ENCODE measurements at regions not wholly inside any gene's neighbourhood (a gene's known extent, or its start where the extent isn't known, plus 50 kb on each side); places are given as distances from the start of the nearest gene placed in this dataset.

DNA sequence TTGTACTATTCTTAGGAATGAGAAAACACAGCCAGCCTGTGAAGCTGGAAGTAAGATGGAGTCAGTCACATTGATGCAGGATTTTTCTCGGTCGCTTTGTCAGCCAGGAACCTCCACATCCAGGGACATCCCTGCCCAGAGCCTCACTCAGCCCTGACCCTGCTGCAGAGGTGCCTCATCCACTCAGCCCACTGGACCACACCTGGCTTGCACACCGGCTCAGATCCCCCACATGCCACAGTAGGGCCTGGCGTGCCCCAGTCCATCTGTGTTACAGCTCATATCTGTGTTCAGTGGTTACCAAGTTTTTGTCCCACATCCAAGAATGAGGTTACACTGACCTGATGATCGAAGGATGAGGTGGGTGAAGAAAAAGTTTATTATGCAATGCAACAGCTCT is 1315.4 kb downstream of the SLITRK1 start:
- H3K4me3 ChIP-seq = no peak overlapping the region
- ATAC-seq (no peak), DNase-seq (ENCODE audit: low read depth in 1 of 2, low spot score in 1 of 2) (no peak), FAIRE-seq (no peak)
- H3K4me2 ChIP-seq = no peak overlapping the region
- no peak overlapping the region for H3K27ac ChIP-seq
- no peaks in the 10 kb centered on the region for H3K9me3 ChIP-seq
- ChIA-PET CTCF (no interaction called here), POLR2A (no interaction called here)
- TF ChIP-seq CBX2 (IDR thresholded peaks at IDR 0.05; ENCODE audit: borderline replicate concordance, low read depth) (no peak), FOSL2 (IDR thresholded peaks at IDR 0.05) (no peak), FOSL2 (CRISPR knock-in tag; IDR thresholded peaks at IDR 0.05) (no peak), HEYL (CRISPR knock-in tag; IDR thresholded peaks at IDR 0.05) (no peak), NPAS2 (CRISPR knock-in tag; IDR thresholded peaks at IDR 0.05; ENCODE audit: borderline replicate concordance) (no peak), PHF8 (IDR thresholded peaks at IDR 0.05; ENCODE audit: borderline replicate concordance, low read depth) (no peak), ZSCAN20 (CRISPR knock-in tag; IDR thresholded peaks at IDR 0.05) (no peak), SMC3 (IDR thresholded peaks at IDR 0.05) (no peak), RARB (CRISPR knock-in tag; IDR thresholded peaks at IDR 0.05) (no peak), HDAC2 (IDR thresholded peaks at IDR 0.05) (no peak), GATA3 (IDR thresholded peaks at IDR 0.05; ENCODE audit: borderline replicate concordance) (no peak)
- TF ChIP-seq, protein P1, sequence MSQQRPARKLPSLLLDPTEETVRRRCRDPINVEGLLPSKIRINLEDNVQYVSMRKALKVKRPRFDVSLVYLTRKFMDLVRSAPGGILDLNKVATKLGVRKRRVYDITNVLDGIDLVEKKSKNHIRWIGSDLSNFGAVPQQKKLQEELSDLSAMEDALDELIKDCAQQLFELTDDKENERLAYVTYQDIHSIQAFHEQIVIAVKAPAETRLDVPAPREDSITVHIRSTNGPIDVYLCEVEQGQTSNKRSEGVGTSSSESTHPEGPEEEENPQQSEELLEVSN (IDR thresholded peaks at IDR 0.05; ENCODE audit: borderline replicate concordance, low read depth) = no peak
- TF ChIP-seq, protein P2, sequence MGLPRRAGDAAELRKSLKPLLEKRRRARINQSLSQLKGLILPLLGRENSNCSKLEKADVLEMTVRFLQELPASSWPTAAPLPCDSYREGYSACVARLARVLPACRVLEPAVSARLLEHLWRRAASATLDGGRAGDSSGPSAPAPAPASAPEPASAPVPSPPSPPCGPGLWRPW (IDR thresholded peaks at IDR 0.05) = no peak
- WGBS (ENCODE audit: missing lambda C conversion rate) = 20% methylated on average over 3 of the region's 5 CpGs
- no peaks in the 10 kb centered on the region for H3K4me1 ChIP-seq

DNA sequence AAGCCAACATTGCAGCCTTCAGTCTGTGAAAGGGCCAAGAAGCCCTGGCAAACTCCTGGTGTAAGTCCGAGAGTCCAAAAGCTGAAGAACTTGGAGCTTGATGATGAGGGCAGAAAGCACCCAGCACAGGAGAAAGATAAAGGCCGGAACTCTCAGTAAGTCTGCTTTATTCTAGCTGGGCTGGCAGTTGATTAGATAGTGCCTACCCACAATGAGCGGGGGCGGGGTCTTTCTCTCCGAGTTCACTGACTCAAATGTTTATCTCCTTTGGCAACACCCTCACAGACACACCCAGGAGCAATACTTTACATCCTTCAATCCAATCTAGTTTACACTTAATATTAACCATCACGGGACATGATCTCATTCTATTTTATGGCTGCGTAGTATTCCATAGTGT is 1317.1 kb downstream of the SLITRK1 start:
- ChIA-PET CTCF (no interaction called here), POLR2A (no interaction called here)
- WGBS (ENCODE audit: missing lambda C conversion rate) = 45% methylated on average over 7 of the region's 7 CpGs
- Histone ChIP-seq H3K4me2 (no peak overlapping the region), H3K4me1 (no peaks in the 10 kb centered on the region), H3K9me3 (no peaks in the 10 kb centered on the region), H3K4me3 (no peak overlapping the region), H3K27ac (no peak overlapping the region)
- no peak for TF ChIP-seq ZC3H11A (IDR thresholded peaks at IDR 0.05)
- no peak for TF ChIP-seq POLR2AphosphoS2 (conservative IDR thresholded peaks at IDR 0.05; ENCODE audit: low read length)
- TF ChIP-seq HDAC2 (IDR thresholded peaks at IDR 0.05) = no peak
- TF ChIP-seq JUN (IDR thresholded peaks at IDR 0.05) = no peak
- TF ChIP-seq, protein P3, sequence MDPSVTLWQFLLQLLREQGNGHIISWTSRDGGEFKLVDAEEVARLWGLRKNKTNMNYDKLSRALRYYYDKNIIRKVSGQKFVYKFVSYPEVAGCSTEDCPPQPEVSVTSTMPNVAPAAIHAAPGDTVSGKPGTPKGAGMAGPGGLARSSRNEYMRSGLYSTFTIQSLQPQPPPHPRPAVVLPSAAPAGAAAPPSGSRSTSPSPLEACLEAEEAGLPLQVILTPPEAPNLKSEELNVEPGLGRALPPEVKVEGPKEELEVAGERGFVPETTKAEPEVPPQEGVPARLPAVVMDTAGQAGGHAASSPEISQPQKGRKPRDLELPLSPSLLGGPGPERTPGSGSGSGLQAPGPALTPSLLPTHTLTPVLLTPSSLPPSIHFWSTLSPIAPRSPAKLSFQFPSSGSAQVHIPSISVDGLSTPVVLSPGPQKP (IDR thresholded peaks at IDR 0.05; ENCODE audit: low read depth, low read length) = no peak
- TF ChIP-seq RARB (CRISPR knock-in tag; IDR thresholded peaks at IDR 0.05) = no peak
- no peak for TF ChIP-seq KDM1A (IDR thresholded peaks at IDR 0.05; ENCODE audit: low read depth)
- no peak for TF ChIP-seq FOSL2 (IDR thresholded peaks at IDR 0.05)
- no peak for TF ChIP-seq FOSL2 (CRISPR knock-in tag; IDR thresholded peaks at IDR 0.05)
- no peak for TF ChIP-seq JUNB (IDR thresholded peaks at IDR 0.05)
- TF ChIP-seq ZNF302 (CRISPR knock-in tag; IDR thresholded peaks at IDR 0.05) = no peak
- TF ChIP-seq, protein P4, sequence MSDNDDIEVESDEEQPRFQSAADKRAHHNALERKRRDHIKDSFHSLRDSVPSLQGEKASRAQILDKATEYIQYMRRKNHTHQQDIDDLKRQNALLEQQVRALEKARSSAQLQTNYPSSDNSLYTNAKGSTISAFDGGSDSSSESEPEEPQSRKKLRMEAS (IDR thresholded peaks at IDR 0.05) = no peak
- no peak for TF ChIP-seq CHD2 (IDR thresholded peaks at IDR 0.05; ENCODE audit: low read length, partially characterized antibody)
- no peak for TF ChIP-seq ZSCAN20 (CRISPR knock-in tag; IDR thresholded peaks at IDR 0.05)
- no peak for TF ChIP-seq GATA3 (IDR thresholded peaks at IDR 0.05; ENCODE audit: borderline replicate concordance)
- TF ChIP-seq MYC (IDR thresholded peaks at IDR 0.05; ENCODE audit: borderline replicate concordance, low read length) = no peak
- no peak for TF ChIP-seq SMC3 (IDR thresholded peaks at IDR 0.05)
- no peak for TF ChIP-seq NPAS2 (CRISPR knock-in tag; IDR thresholded peaks at IDR 0.05; ENCODE audit: borderline replicate concordance)
- TF ChIP-seq, protein P5, sequence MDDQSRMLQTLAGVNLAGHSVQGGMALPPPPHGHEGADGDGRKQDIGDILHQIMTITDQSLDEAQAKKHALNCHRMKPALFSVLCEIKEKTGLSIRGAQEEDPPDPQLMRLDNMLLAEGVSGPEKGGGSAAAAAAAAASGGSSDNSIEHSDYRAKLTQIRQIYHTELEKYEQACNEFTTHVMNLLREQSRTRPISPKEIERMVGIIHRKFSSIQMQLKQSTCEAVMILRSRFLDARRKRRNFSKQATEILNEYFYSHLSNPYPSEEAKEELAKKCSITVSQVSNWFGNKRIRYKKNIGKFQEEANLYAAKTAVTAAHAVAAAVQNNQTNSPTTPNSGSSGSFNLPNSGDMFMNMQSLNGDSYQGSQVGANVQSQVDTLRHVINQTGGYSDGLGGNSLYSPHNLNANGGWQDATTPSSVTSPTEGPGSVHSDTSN (IDR thresholded peaks at IDR 0.05) = no peak
- FAIRE-seq (no peak), DNase-seq (ENCODE audit: low read depth in 1 of 2, low spot score in 1 of 2) (no peak), ATAC-seq (no peak)

Data from A549 (cell line).